ENCODE measurements at regions not wholly inside any gene's neighbourhood (a gene's known extent, or its start where the extent isn't known, plus 50 kb on each side); places are given as distances from the start of the nearest gene placed in this dataset.

- TF ChIP-seq NFIC (IDR thresholded peaks at IDR 0.05), result no peak
- no peak for TF ChIP-seq RAD21 (IDR thresholded peaks at IDR 0.05; ENCODE audit: low read depth)
- no peak for TF ChIP-seq EGR1 (IDR thresholded peaks at IDR 0.05)
- TF ChIP-seq CREB1 (IDR thresholded peaks at IDR 0.05; ENCODE audit: low read depth), result no peak
- TF ChIP-seq ZBTB7A (IDR thresholded peaks at IDR 0.05; ENCODE audit: low read depth), result no peak
- TF ChIP-seq USF1 (IDR thresholded peaks at IDR 0.05), result no peak
- TF ChIP-seq TCF12 (IDR thresholded peaks at IDR 0.05; ENCODE audit: low read depth), result no peak
- no peak for TF ChIP-seq REST (IDR thresholded peaks at IDR 0.05; ENCODE audit: low read depth)
- no peak for TF ChIP-seq TEAD4 (IDR thresholded peaks at IDR 0.05)
- no peak for TF ChIP-seq CEBPB (IDR thresholded peaks at IDR 0.05)
- TF ChIP-seq MAX (IDR thresholded peaks at IDR 0.05), result no peak
- no peak for TF ChIP-seq YY1 (IDR thresholded peaks at IDR 0.05; ENCODE audit: low read depth)
These were observed 134.1 kb upstream of the FAT1 start for GRCh38 chr4:186857793-186858192.

GRCh38 chr4:186858355-186858754 is 134.7 kb upstream of the FAT1 start:
- TF ChIP-seq EP300 (IDR thresholded peaks at IDR 0.05; ENCODE audit: borderline replicate concordance) (no peak), TAF1 (IDR thresholded peaks at IDR 0.05; ENCODE audit: low read depth) (no peak), TEAD4 (IDR thresholded peaks at IDR 0.05) (no peak), RAD21 (IDR thresholded peaks at IDR 0.05; ENCODE audit: low read depth) (no peak), FOXM1 (IDR thresholded peaks at IDR 0.05; ENCODE audit: borderline replicate concordance, low read depth) (no peak), CREB1 (IDR thresholded peaks at IDR 0.05; ENCODE audit: low read depth) (no peak), REST (IDR thresholded peaks at IDR 0.05; ENCODE audit: low read depth) (no peak), USF1 (IDR thresholded peaks at IDR 0.05) (no peak), YY1 (IDR thresholded peaks at IDR 0.05; ENCODE audit: low read depth) (no peak), ZBTB7A (IDR thresholded peaks at IDR 0.05; ENCODE audit: low read depth) (no peak), MAX (IDR thresholded peaks at IDR 0.05) (no peak), TCF12 (IDR thresholded peaks at IDR 0.05; ENCODE audit: low read depth) (no peak), CEBPB (IDR thresholded peaks at IDR 0.05) (no peak), NFIC (IDR thresholded peaks at IDR 0.05) (no peak)

GRCh38 chr4:186859420-186859819 is 135.8 kb upstream of the FAT1 start:
- no peak for TF ChIP-seq RAD21 (IDR thresholded peaks at IDR 0.05; ENCODE audit: low read depth)

- TF ChIP-seq ZBTB7A (IDR thresholded peaks at IDR 0.05; ENCODE audit: low read depth), result no peak
These were observed 137.7 kb upstream of the FAT1 start for GRCh38 chr4:186861317-186861716.

GRCh38 chr4:186871856-186872255 is 148.2 kb upstream of the FAT1 start:
- TF ChIP-seq TEAD4 (IDR thresholded peaks at IDR 0.05) (no peak), YY1 (IDR thresholded peaks at IDR 0.05; ENCODE audit: low read depth) (no peak), TCF12 (IDR thresholded peaks at IDR 0.05; ENCODE audit: low read depth) (no peak), USF1 (IDR thresholded peaks at IDR 0.05) (no peak), NFIC (IDR thresholded peaks at IDR 0.05) (no peak), ZBTB7A (IDR thresholded peaks at IDR 0.05; ENCODE audit: low read depth) (no peak), RAD21 (IDR thresholded peaks at IDR 0.05; ENCODE audit: low read depth) (no peak), CEBPB (IDR thresholded peaks at IDR 0.05) (no peak), CREB1 (IDR thresholded peaks at IDR 0.05; ENCODE audit: low read depth) (no peak), REST (IDR thresholded peaks at IDR 0.05; ENCODE audit: low read depth) (no peak), EGR1 (IDR thresholded peaks at IDR 0.05) (no peak), FOXM1 (IDR thresholded peaks at IDR 0.05; ENCODE audit: borderline replicate concordance, low read depth) (no peak), MAX (IDR thresholded peaks at IDR 0.05) (no peak)

Measured in Ishikawa (cell line).